Neural cell (in vitro differentiated cells): ENCODE measurements at regions not wholly inside any gene's neighbourhood (a gene's known extent, or its start where the extent isn't known, plus 50 kb on each side); places are given as distances from the start of the nearest gene placed in this dataset.
A peak's percentile ranks its signal among the peaks of the same experiment; 100 is the strongest.

Experiments used
- H2AFZ ChIP-seq: fragments of 200-600, 300-800 bp; sonication (generic), shearing (Covaris generic); 2 replicates; pipeline ENCODE4 v1.6.0; 2014; ENCODE audit warnings: low read depth, mild to moderate bottlenecking, antibody characterized with exemption, low read length, moderate library complexity
- H3F3A ChIP-seq: fragments of 200-600 bp; shearing (Covaris generic); 2 replicates; pipeline ENCODE4 v1.6.1; 2016; ENCODE audit warnings: mild to moderate bottlenecking, moderate library complexity, mixed read lengths, antibody characterized with exemption, low read length; ENCODE audit not compliant: insufficient read depth, poor library complexity, severe bottlenecking
- H3K27ac ChIP-seq: fragments of 200-600, 300-800 bp; sonication (generic), shearing (Covaris generic); 2 replicates; pipeline ENCODE4 v1.5.1; 2014; ENCODE audit warnings: mild to moderate bottlenecking, low read length, moderate library complexity
- H3K27me3 ChIP-seq: fragments of 300-800, 200-600 bp; sonication (generic), shearing (Covaris generic); 2 replicates; pipeline ENCODE4 v1.6.0; 2014; ENCODE audit warnings: mild to moderate bottlenecking, low read depth, low read length, moderate library complexity; ENCODE audit not compliant: insufficient read depth
- H3K36me3 ChIP-seq: fragments of 300-800, 200-600 bp; sonication (generic), shearing (Covaris generic); 2 replicates; pipeline ENCODE4 v1.5.1; 2014; ENCODE audit warnings: mild to moderate bottlenecking, antibody characterized with exemption, low read length, moderate library complexity; ENCODE audit not compliant: insufficient read depth
- H3K4me2 ChIP-seq: fragments of 300-800, 200-600 bp; sonication (generic), shearing (Covaris generic); 2 replicates; pipeline ENCODE4 v1.6.0; 2014; ENCODE audit warnings: mild to moderate bottlenecking, low read length
- H3K4me3 ChIP-seq: fragments of 300-800, 200-600 bp; sonication (generic), shearing (Covaris generic); 2 replicates; pipeline ENCODE4 v1.5.1; 2014; ENCODE audit warnings: mild to moderate bottlenecking, low read length, moderate library complexity
- H3K79me2 ChIP-seq: fragments of 200-600 bp; shearing (Covaris generic); replicated peaks from 2 replicates; pipeline ENCODE4 v1.6.0; 2014; ENCODE audit warnings: mild to moderate bottlenecking, low read length, moderate library complexity; ENCODE audit not compliant: insufficient read depth
- H3K9ac ChIP-seq: fragments of 300-800, 200-600 bp; sonication (generic), shearing (Covaris generic); 2 replicates; pipeline ENCODE4 v1.6.1; 2016; ENCODE audit warnings: mild to moderate bottlenecking, low read length, mixed read lengths
- H3K9me2 ChIP-seq: fragments of 200-600 bp; shearing (Covaris generic); 2 replicates; pipeline ENCODE4 v1.6.1; 2016; ENCODE audit warnings: mild to moderate bottlenecking, low read length, mixed read lengths; ENCODE audit not compliant: insufficient read depth
- H3K9me3 ChIP-seq: fragments of 200-600, 300-800 bp; sonication (generic), shearing (Covaris generic); 2 replicates; pipeline ENCODE4 v1.6.1; 2016; ENCODE audit warnings: mild to moderate bottlenecking, mixed run types, low read length, moderate library complexity, mixed read lengths
- H4K20me1 ChIP-seq: fragments of 200-600 bp; shearing (Covaris generic); 2 replicates; pipeline ENCODE4 v1.6.1; 2016; ENCODE audit warnings: mild to moderate bottlenecking, mixed run types; ENCODE audit not compliant: insufficient read depth
- CTCF ChIP-seq: fragments of 450-650 bp; IDR thresholded peaks from 2 replicates; pipeline ENCODE4 v1.5.1; 2014; ENCODE audit warnings: antibody characterized with exemption, mild to moderate bottlenecking, moderate library complexity; ENCODE audit not compliant: poor library complexity, severe bottlenecking
- EP300 ChIP-seq: fragments of 450-650 bp; conservative IDR thresholded peaks from 2 replicates; pipeline ENCODE4 v1.6.1; 2014; ENCODE audit warnings: antibody characterized with exemption, mild to moderate bottlenecking, moderate library complexity; ENCODE audit not compliant: poor library complexity, severe bottlenecking
- EZH2 ChIP-seq: fragments of 200-600, 300-800 bp; shearing (Covaris generic), sonication (generic); IDR thresholded peaks from 2 replicates; pipeline ENCODE4 v1.6.1; 2014; ENCODE audit warnings: antibody characterized with exemption, low read length, borderline replicate concordance, mild to moderate bottlenecking; ENCODE audit not compliant: insufficient read depth, poor library complexity, severe bottlenecking
- MXI1 ChIP-seq: fragments of 450-650 bp; conservative IDR thresholded peaks from 2 replicates; pipeline ENCODE4 v1.6.1; 2014; ENCODE audit warnings: antibody characterized with exemption, mild to moderate bottlenecking; ENCODE audit not compliant: poor library complexity, severe bottlenecking
- POLR2AphosphoS5 ChIP-seq: IDR thresholded peaks from 2 replicates; pipeline ENCODE4 v1.6.1; 2012
- RAD21 ChIP-seq: fragments of 450-650 bp; conservative IDR thresholded peaks from 2 replicates; pipeline ENCODE4 v1.6.1; 2014; ENCODE audit warnings: antibody characterized with exemption, mild to moderate bottlenecking, moderate library complexity
- SMC3 ChIP-seq: fragments of 450-650 bp; conservative IDR thresholded peaks from 2 replicates; pipeline ENCODE4 v1.6.1; 2014; ENCODE audit warnings: antibody characterized with exemption, mild to moderate bottlenecking, moderate library complexity; ENCODE audit not compliant: poor library complexity
- TAF1 ChIP-seq: IDR thresholded peaks from 2 replicates; pipeline ENCODE4 v1.6.1; 2012; ENCODE audit warnings: low read depth

DNA sequence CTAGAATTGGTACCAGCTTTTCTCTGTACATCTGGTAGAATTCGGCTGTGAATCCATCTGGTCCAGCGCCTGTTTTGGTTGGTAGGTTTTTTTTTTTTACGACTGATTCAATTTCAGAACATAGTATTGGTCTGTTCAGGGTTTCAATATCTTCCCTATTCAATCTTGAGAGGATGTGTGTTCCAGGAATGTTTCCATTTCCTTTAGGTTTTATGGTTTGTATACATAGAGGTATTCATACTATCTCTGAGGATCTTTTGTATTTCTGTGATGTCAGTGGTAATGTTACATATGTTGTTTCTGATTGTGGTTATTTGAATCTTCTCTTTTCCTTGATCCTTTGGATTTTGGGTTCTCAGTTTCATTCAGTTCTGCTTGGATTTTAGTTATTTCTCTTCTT is 172.1 kb upstream of the ITGA4 start:
- Histone ChIP-seq H3K9me3 (no peaks in the 10 kb centered on the region), H3K27me3 (no peaks in the 10 kb centered on the region)

GRCh38 chr2:181289698-181290097 is 167.5 kb upstream of the ITGA4 start:
- Histone ChIP-seq H2AFZ (no peak overlapping the region), H3K9me3 (no peaks in the 10 kb centered on the region), H3K27ac (no peak overlapping the region), H3K36me3 (no peaks in the 10 kb centered on the region), H3F3A (no peaks in the 10 kb centered on the region), H3K4me3 (no peak overlapping the region), H3K9ac (no peak overlapping the region), H3K9me2 (no peaks in the 10 kb centered on the region), H4K20me1 (no peaks in the 10 kb centered on the region), H3K27me3 (no peaks in the 10 kb centered on the region), H3K4me2 (no peak overlapping the region), H3K79me2 (no peaks in the 10 kb centered on the region)
- no peak for TF ChIP-seq TAF1
- no peak for TF ChIP-seq MXI1
- TF ChIP-seq EZH2, result no peak

More for the DNA sequence above, 172.1 kb upstream of the ITGA4 start:
- Histone ChIP-seq H3K79me2 (no peaks in the 10 kb centered on the region), H3K9me2 (no peaks in the 10 kb centered on the region), H3K9ac (no peak overlapping the region), H3K36me3 (no peaks in the 10 kb centered on the region), H4K20me1 (no peaks in the 10 kb centered on the region), H2AFZ (no peak overlapping the region), H3F3A (no peaks in the 10 kb centered on the region), H3K4me3 (no peak overlapping the region), H3K27ac (no peak overlapping the region), H3K4me2 (no peak overlapping the region)
- TF ChIP-seq MXI1 (no peak), EP300 (no peak), POLR2AphosphoS5 (no peak), RAD21 (no peak), CTCF (no peak), EZH2 (no peak)

DNA sequence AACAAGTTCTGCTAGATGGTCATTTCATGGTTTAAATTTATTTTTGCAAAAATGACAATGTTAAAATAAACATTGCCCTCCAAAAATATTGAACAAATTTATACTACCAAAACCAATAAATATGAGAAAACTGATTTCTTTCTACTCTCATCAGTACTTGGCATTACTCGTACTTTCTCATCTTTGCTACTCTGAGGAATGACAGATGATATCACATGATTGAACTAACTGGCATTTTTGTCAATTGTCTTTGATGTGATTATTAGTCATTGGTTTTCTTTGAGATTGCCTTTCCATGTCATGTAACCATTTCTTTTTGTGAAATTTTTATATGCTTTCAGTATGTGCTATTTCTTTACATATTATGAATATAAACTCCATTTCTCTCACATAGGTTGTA is 167.0 kb upstream of the ITGA4 start:
- Histone ChIP-seq H3K4me3 (no peak overlapping the region), H3K36me3 (no peaks in the 10 kb centered on the region), H4K20me1 (no peaks in the 10 kb centered on the region), H3K4me2 (no peak overlapping the region), H3K9me3 (peaks cover 5% of the 10 kb centered on the region), H3K9ac (no peak overlapping the region), H3K79me2 (no peaks in the 10 kb centered on the region), H2AFZ (no peak overlapping the region), H3K27ac (no peak overlapping the region), H3F3A (no peaks in the 10 kb centered on the region), H3K9me2 (no peaks in the 10 kb centered on the region), H3K27me3 (no peaks in the 10 kb centered on the region)
- no peak for TF ChIP-seq RAD21
- no peak for TF ChIP-seq POLR2AphosphoS5
- no peak for TF ChIP-seq CTCF
- TF ChIP-seq SMC3, result no peak
- TF ChIP-seq EP300, result peak; percentile 12
